ENCODE measurements at regions not wholly inside any gene's neighbourhood (a gene's known extent, or its start where the extent isn't known, plus 50 kb on each side); places are given as distances from the start of the nearest gene placed in this dataset.
"Not testable (repeated sequence)": the region's sequence is repeated elsewhere in the genome, so short reads cannot be mapped to it uniquely, and the experiment has no call there.

DNA sequence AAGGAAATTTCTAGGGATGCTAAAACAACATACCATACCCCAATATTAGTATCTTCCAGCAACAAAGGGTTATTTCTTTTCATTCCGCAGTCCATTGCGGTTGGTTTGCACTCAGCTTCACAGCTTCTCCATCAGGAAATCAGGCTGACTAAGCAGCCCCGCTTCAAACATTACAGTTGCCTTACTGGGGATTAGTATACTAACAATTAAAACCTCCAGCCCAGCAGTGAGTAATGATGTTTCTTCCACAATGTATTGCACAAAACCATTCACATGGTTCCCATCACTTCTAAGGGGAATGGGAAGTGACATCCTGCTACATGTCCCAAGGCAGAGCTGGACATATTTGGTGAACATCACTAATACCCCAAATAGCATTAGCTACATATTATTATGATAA is 1384.9 kb downstream of the CDH8 start:
- 94% methylated on average over 3 of the region's 3 CpGs for WGBS
- DNase-seq (ENCODE audit: low spot score), result no peak
- Histone ChIP-seq H3K4me1 (replicated peaks) (no peaks in the 10 kb centered on the region), H3K36me3 (no peaks in the 10 kb centered on the region), H3K27me3 (replicated peaks; ENCODE audit: insufficient read depth) (no peaks in the 10 kb centered on the region), H3K4me3 (no peak overlapping the region), H3K27ac (no peak overlapping the region), H3K9me3 (no peaks in the 10 kb centered on the region)
- TF ChIP-seq, protein P1, sequence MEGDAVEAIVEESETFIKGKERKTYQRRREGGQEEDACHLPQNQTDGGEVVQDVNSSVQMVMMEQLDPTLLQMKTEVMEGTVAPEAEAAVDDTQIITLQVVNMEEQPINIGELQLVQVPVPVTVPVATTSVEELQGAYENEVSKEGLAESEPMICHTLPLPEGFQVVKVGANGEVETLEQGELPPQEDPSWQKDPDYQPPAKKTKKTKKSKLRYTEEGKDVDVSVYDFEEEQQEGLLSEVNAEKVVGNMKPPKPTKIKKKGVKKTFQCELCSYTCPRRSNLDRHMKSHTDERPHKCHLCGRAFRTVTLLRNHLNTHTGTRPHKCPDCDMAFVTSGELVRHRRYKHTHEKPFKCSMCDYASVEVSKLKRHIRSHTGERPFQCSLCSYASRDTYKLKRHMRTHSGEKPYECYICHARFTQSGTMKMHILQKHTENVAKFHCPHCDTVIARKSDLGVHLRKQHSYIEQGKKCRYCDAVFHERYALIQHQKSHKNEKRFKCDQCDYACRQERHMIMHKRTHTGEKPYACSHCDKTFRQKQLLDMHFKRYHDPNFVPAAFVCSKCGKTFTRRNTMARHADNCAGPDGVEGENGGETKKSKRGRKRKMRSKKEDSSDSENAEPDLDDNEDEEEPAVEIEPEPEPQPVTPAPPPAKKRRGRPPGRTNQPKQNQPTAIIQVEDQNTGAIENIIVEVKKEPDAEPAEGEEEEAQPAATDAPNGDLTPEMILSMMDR (IDR thresholded peaks at IDR 0.05), result no peak
- no peak for TF ChIP-seq POLR2AphosphoS5 (IDR thresholded peaks at IDR 0.05)
- no peak for TF ChIP-seq POLR2A (IDR thresholded peaks at IDR 0.05)
- intact Hi-C loops (cut with DNase I), result no loop called here

DNA sequence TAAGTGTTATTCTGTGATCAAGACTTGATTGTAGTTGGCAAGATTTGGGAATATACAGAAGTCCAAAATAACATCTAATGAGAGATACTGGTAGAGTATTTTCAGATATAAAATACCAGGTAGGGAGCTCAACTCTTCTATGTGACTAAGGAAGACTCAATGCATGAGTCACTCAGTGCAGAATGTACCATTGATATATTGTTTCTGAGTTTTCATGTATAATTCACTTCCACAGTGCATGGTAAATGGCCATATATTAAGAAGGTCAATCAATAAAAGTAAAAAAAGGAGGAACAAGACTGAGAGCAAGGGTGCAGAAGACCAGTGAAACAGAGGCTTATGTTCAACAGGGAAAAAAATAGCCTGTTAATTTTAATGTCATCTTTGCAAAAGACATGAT is 1387.9 kb downstream of the CDH8 start:
- intact Hi-C loops (cut with DNase I), result no loop called here
- no peak for DNase-seq (ENCODE audit: low spot score)

DNA sequence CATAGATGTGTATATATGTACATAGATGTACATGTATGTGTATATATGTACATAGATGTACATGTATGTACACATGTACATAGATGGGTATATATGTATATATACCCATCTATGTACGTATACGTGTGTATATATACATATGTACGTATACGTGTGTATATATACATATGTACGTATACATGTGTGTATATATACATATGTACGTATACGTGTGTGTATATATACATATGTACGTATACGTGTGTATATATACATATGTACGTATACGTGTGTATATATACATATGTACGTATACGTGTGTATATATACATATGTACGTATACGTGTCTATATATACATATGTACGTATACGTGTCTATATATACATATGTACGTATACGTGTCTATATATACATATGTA is 1388.8 kb downstream of the CDH8 start:
- DNase-seq (ENCODE audit: low spot score); H3K4me3 ChIP-seq; H3K4me1 ChIP-seq (replicated peaks); intact Hi-C loops (cut with DNase I); H3K36me3 ChIP-seq; H3K9me3 ChIP-seq; H3K27me3 ChIP-seq (replicated peaks; ENCODE audit: insufficient read depth); H3K27ac ChIP-seq: not testable (repeated sequence)
- 87% methylated on average over 19 of the region's 19 CpGs for WGBS

More for the DNA sequence above, 1387.9 kb downstream of the CDH8 start:
- H3K36me3 ChIP-seq, result no peaks in the 10 kb centered on the region
- H3K27ac ChIP-seq, result no peak overlapping the region
- no peak overlapping the region for H3K4me3 ChIP-seq
- TF ChIP-seq POLR2AphosphoS5 (IDR thresholded peaks at IDR 0.05) (no peak), POLR2A (IDR thresholded peaks at IDR 0.05) (no peak)
- TF ChIP-seq, protein P1 (IDR thresholded peaks at IDR 0.05), result no peak
- H3K27me3 ChIP-seq (replicated peaks; ENCODE audit: insufficient read depth), result no peaks in the 10 kb centered on the region
- no peaks in the 10 kb centered on the region for H3K4me1 ChIP-seq (replicated peaks)
- H3K9me3 ChIP-seq, result no peaks in the 10 kb centered on the region

DNA sequence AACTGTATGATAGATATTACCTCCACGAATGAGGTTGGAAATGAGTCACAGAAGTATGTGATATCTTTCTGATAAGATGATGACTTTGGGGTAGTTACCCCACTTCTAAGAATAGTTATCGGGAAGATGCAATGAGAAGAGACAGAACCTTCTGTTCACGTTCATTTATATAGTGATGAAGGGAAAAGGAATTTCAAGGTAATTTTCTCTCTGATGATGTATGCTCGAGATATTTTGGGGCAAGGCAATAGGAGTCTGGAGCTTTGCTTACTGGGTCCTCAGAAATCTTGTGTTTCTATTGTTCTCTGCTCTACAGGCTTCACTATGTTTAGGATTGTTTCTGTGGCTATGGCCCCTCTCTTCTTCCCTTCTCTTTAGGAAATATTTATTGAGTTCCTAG is 1389.6 kb downstream of the CDH8 start:
- WGBS, result 89% methylated on average over 4 of the region's 4 CpGs
- Histone ChIP-seq H3K27ac (no peak overlapping the region), H3K36me3 (no peaks in the 10 kb centered on the region), H3K4me3 (no peak overlapping the region), H3K27me3 (replicated peaks; ENCODE audit: insufficient read depth) (no peaks in the 10 kb centered on the region), H3K4me1 (replicated peaks) (no peaks in the 10 kb centered on the region), H3K9me3 (no peaks in the 10 kb centered on the region)
- no peak for DNase-seq (ENCODE audit: low spot score)
- intact Hi-C loops (cut with DNase I), result no loop called here
- TF ChIP-seq, protein P1 (IDR thresholded peaks at IDR 0.05), result no peak
- TF ChIP-seq POLR2AphosphoS5 (IDR thresholded peaks at IDR 0.05) (no peak), POLR2A (IDR thresholded peaks at IDR 0.05) (no peak)

DNA sequence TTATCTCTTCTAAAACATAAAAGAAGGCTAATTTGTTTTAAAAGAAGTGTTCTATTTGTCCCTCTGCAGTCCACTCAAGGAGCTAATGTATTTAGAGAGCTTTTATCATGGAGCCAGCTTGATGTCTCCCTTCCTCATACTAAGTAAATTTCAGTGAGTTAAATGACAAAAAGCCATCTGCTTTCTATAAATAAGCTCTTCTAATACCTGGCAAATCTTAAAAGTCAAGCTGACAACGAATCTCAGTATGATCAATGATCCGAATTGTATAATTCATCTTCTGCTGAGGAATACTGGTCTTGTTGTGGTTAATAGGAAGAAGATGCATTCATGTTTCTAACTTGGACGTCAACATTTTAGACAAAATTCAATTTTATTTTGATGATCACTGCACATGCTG is 1390.7 kb downstream of the CDH8 start:
- Histone ChIP-seq H3K27me3 (replicated peaks; ENCODE audit: insufficient read depth) (no peaks in the 10 kb centered on the region), H3K27ac (no peak overlapping the region), H3K9me3 (no peaks in the 10 kb centered on the region), H3K36me3 (no peaks in the 10 kb centered on the region), H3K4me1 (replicated peaks) (no peaks in the 10 kb centered on the region), H3K4me3 (no peak overlapping the region)
- 81% methylated on average over 3 of the region's 3 CpGs for WGBS
- intact Hi-C loops (cut with DNase I), result no loop called here
- TF ChIP-seq, protein P1 (IDR thresholded peaks at IDR 0.05), result no peak
- TF ChIP-seq POLR2AphosphoS5 (IDR thresholded peaks at IDR 0.05) (no peak), POLR2A (IDR thresholded peaks at IDR 0.05) (no peak)
- DNase-seq (ENCODE audit: low spot score), result no peak

Data from prostate gland (tissue), 2 donors.